IPS-15b (cell line): ENCODE measurements at regions not wholly inside any gene's neighbourhood (a gene's known extent, or its start where the extent isn't known, plus 50 kb on each side); places are given as distances from the start of the nearest gene placed in this dataset.
"Not testable (repeated sequence)": the region's sequence is repeated elsewhere in the genome, so short reads cannot be mapped to it uniquely, and the experiment has no call there.

Experiments used
- H3K27me3 ChIP-seq: one replicate; pipeline ENCODE4 v1.6.1; 2013; ENCODE audit warnings: low read length; ENCODE audit not compliant: control insufficient read depth, insufficient read depth
- H3K36me3 ChIP-seq: one replicate; pipeline ENCODE4 v1.6.1; 2013; ENCODE audit warnings: low read length; ENCODE audit not compliant: control insufficient read depth, insufficient read depth
- H3K4me1 ChIP-seq: one replicate; pipeline ENCODE4 v1.6.1; 2013; ENCODE audit warnings: mild to moderate bottlenecking, low read length; ENCODE audit not compliant: control insufficient read depth, insufficient read depth
- H3K4me3 ChIP-seq: one replicate; pipeline ENCODE4 v1.5.1; 2013; ENCODE audit warnings: low read depth, low read length
- H3K9ac ChIP-seq: one replicate; pipeline ENCODE4 v1.6.1; 2013; ENCODE audit warnings: low read depth, mild to moderate bottlenecking, low read length
- H3K9me3 ChIP-seq: one replicate; pipeline ENCODE4 v1.6.1; 2013; ENCODE audit warnings: mild to moderate bottlenecking, low read length; ENCODE audit not compliant: control insufficient read depth, insufficient read depth

DNA sequence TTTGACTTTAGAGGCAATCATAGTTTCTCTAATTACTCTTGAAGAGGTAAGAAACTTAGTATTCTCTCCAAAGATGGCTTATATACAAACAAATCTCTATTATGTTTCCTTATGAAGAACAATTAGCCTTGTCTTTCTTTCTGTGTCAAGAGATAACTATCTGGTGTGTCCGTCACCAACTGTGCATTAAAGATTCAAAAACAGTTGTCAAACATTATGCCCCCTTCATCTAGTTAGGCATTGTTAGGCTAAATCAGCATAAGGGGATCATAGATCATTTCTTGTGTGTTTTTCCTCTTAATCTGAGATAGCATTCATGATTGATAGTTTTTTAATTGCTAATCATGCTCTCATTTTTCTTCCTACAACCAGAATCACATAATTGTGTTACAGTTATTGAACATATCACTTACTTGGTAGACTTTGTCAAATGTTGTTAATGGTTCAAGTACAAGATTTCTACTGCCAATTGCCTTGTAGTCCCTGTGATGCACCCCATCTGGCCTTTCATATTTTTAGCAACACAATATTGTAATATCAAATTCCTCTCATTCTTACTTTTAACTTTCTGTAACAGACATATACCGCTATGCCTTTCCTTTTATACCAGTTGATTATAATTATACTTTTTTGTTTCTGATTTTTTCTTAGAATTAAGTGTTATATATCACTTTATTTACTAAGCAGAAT lies 612.7 kb downstream of the SLITRK6 start:
- Histone ChIP-seq H3K36me3 (no peaks in the 10 kb centered on the region), H3K9me3 (no peaks in the 10 kb centered on the region), H3K9ac (no peak overlapping the region)

DNA sequence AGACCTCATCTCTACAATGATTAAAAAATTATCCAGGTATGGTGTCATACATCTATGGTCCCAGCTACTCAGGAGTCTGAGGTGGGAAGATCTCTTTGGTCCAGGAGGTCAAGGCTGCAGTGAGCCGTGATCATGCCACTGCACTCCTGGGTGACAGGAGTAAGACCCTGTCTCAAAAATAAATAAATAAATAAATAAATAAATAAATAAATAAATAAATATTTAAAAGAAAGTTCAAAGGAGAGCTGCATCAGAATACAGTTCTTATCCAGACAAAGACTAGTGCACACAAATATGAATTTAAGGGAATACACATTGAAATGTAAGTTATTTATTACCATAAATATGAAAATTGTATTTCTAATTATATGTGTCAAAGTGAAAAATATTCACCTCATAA lies 624.9 kb downstream of the SLITRK6 start:
- Histone ChIP-seq H3K9ac (no peak overlapping the region), H3K36me3 (no peaks in the 10 kb centered on the region), H3K27me3 (no peaks in the 10 kb centered on the region), H3K4me1 (no peaks in the 10 kb centered on the region), H3K4me3 (no peak overlapping the region), H3K9me3 (no peaks in the 10 kb centered on the region)

More for the DNA sequence above, 612.7 kb downstream of the SLITRK6 start:
- Histone ChIP-seq H3K4me1 (no peaks in the 10 kb centered on the region), H3K27me3 (no peaks in the 10 kb centered on the region), H3K4me3 (no peak overlapping the region)

DNA sequence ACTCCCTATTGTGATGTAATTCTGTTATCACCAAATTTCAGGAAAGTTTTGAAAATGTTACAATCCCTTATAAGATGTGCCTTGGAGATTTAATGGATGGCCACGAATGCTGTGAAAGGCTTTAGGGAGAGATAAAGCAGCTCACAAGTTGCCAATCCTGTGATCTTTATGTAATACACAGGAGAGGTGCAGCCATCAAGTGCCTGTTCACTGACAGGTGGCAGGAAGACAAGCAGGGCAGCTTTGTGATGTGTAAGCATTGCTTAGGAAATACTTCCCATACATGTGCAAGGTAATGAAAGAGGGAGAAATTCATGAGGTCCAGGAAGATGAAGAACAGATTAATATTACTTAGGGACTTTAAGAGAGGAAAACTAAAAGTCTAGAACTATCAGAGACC lies 628.8 kb downstream of the SLITRK6 start:
- Histone ChIP-seq H3K36me3 (no peaks in the 10 kb centered on the region), H3K9ac (no peak overlapping the region), H3K4me3 (no peak overlapping the region), H3K4me1 (no peaks in the 10 kb centered on the region), H3K9me3 (no peaks in the 10 kb centered on the region), H3K27me3 (no peaks in the 10 kb centered on the region)

DNA sequence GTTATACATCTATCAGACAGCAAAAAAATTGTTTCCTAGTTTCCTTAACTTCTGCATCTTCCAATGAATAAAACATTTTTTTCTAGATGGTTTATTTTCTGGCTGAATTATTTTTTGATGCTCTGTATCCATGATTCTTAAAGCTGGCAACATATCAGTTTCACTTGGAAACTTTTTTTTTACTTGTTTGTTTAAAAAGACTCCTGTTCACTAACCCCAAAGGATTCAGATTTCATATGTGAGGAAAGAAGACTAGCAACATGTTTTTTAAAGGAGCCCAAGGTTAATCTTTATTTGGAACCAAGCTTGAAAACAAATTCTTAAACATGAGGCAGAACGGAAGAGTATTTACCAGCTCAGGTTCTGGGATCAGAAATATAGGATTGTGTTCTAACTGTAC lies 632.3 kb downstream of the SLITRK6 start:
- Histone ChIP-seq H3K9ac (no peak overlapping the region), H3K9me3 (peaks cover 3% of the 10 kb centered on the region), H3K4me3 (no peak overlapping the region), H3K4me1 (no peaks in the 10 kb centered on the region), H3K27me3 (no peaks in the 10 kb centered on the region), H3K36me3 (no peaks in the 10 kb centered on the region)

DNA sequence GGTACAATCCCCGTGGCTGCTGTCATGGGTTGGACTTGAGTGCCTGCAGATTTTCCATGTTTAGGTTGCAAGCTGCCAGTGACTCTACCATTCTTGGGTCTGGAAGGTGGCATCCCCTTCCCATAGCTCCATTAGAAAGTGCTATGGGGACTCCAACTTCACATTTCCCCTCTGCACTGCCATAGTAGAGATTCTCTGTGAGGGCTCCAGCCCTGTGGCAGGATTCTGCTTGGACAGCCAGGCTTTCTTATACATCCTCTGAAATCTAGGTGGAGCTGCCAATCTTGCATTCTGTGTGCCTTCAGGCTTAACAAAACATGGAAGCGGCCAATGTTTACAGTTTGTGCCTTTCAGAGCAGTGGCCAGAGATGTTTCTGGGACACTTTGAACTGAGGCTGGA lies 636.2 kb downstream of the SLITRK6 start:
- Histone ChIP-seq H3K4me3 (no peak overlapping the region), H3K36me3 (no peaks in the 10 kb centered on the region), H3K9me3 (peaks cover 3% of the 10 kb centered on the region), H3K9ac (no peak overlapping the region), H3K27me3 (no peaks in the 10 kb centered on the region), H3K4me1 (no peaks in the 10 kb centered on the region)

DNA sequence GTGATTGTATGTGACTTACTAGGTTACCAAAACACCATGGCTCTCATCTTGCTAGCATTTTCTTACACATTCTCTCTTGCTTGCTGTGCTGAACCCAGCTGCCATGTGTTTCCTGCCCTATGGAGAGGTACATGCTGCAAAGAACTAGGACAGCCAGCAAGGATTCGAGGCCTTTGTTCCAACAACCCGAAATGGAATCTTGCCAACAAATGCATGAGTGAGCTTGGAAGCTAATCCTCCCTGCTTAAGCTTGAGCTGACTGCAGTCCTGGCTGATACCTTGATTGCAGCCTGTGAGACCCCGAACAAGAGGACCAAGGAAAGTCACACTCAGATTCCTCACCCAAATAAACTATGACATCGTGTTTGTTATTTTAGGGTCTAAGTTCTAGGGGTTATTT lies 651.2 kb downstream of the SLITRK6 start:
- no peaks in the 10 kb centered on the region for H3K4me1 ChIP-seq
- no peak overlapping the region for H3K9ac ChIP-seq
- H3K36me3 ChIP-seq = no peaks in the 10 kb centered on the region
- no peaks in the 10 kb centered on the region for H3K9me3 ChIP-seq
- no peak overlapping the region for H3K4me3 ChIP-seq
- no peaks in the 10 kb centered on the region for H3K27me3 ChIP-seq

DNA sequence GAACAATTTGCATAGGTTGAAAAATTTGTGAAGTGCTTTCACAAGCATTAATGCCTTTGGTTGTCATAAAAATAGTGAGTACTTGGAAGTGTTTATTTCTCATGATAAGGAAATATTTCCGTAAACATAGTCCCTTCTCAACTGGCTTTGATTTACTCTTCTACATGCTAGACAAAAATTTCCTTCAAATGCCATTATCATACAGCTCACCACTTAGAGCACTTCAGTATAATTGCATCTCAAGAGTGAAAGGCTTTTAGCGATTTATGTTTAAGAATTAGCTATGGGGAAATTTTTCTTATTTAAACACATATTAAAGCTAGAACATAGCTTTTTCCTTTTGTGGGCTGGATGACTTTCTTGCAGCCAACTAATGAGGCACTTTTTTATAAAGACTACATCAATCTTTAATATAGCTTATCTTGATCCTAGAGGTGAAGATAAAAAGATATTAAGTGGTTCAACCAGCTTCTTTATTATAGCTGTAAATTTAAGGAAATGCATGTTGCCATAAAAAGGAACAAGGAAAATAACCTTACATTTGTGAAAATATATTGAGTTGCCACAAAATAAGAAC lies 656.8 kb downstream of the SLITRK6 start:
- Histone ChIP-seq H3K9me3 (no peaks in the 10 kb centered on the region), H3K27me3 (no peaks in the 10 kb centered on the region), H3K4me3 (no peak overlapping the region), H3K4me1 (peaks cover 7% of the 10 kb centered on the region), H3K9ac (no peak overlapping the region), H3K36me3 (no peaks in the 10 kb centered on the region)

DNA sequence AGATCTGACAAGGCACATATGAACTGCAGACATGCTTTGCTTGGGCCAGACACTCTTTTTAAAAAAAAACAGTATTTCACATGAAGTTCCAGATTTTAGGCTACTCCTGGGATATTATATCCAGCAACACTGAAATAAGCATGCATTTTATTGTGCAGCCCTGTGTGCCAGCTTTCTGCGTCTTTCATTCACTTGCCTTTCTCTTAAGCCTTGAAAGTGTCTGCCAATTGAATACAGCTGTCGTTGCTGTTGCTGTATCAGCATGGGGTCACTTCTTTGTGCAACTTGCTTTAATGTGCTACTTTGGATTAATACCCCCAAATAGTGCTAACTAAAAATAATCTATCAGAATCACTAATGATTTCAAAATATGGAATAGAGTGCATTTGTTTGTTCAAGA lies 657.8 kb downstream of the SLITRK6 start:
- Histone ChIP-seq H3K27me3 (no peaks in the 10 kb centered on the region), H3K4me1 (peaks cover 7% of the 10 kb centered on the region), H3K9ac (no peak overlapping the region), H3K4me3 (no peak overlapping the region), H3K9me3 (no peaks in the 10 kb centered on the region), H3K36me3 (no peaks in the 10 kb centered on the region)

DNA sequence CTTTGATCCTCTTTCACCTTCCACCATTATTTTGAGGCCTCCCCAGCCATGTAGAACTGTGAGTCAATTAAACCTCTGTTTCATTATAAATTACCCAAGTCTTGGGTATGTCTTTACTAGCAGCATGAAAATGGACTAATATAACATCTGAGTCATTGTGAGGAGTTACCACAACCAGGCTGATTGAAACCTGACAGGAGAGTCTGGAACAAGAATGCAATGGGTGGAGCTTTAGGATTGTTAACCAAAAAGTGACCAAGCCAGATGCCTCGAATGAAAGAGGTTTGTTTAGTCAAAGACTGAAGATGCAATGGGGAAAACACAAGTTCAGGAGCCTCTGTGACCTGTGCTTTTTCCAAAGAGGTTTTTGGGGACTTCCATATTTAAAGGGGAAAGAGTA lies 659.0 kb downstream of the SLITRK6 start:
- Histone ChIP-seq H3K9ac (no peak overlapping the region), H3K36me3 (no peaks in the 10 kb centered on the region), H3K4me1 (peaks cover 7% of the 10 kb centered on the region), H3K4me3 (no peak overlapping the region), H3K9me3 (no peaks in the 10 kb centered on the region), H3K27me3 (no peaks in the 10 kb centered on the region)

DNA sequence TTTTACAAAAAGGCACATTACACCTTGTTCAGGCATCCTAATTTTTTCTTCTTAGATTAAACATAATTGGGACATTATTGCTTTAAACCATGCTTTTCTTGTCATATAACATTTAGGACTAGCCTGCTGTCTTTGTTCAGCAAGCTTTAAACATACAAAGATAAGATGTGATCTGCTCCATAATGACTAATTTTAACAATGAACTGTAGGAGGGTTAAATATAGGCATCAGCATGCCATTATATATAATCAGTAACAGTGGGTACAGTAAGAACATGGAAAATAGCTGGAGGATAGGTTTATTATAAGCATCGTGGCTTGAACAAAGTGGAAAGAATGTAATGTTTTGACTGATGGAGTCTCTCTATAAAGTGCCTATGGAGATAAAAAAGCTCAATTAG lies 661.7 kb downstream of the SLITRK6 start:
- H3K27me3 ChIP-seq = no peaks in the 10 kb centered on the region
- no peaks in the 10 kb centered on the region for H3K9me3 ChIP-seq
- no peak overlapping the region for H3K9ac ChIP-seq
- no peak overlapping the region for H3K4me3 ChIP-seq
- H3K36me3 ChIP-seq = no peaks in the 10 kb centered on the region
- H3K4me1 ChIP-seq = peaks cover 7% of the 10 kb centered on the region

DNA sequence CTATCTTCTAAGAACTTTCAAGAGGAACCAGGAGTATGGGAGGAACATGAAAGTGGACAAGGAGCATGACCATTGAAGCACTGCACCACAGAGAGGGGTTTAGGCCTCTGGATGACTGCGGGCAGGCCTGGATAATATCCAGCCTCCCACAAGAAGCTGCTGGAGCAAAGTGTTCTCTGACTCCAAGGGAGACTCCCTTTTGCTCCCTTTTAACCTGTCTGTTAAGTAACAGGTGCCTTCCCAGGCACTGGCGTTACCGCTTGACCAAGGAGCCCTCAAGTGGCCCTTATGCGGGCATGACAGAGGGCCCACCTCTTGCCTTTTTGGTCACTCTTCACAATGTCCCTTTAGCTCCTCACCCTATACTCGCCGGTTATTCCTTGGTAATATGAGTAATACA lies 666.2 kb downstream of the SLITRK6 start:
- H3K4me1 ChIP-seq = no peaks in the 10 kb centered on the region

DNA sequence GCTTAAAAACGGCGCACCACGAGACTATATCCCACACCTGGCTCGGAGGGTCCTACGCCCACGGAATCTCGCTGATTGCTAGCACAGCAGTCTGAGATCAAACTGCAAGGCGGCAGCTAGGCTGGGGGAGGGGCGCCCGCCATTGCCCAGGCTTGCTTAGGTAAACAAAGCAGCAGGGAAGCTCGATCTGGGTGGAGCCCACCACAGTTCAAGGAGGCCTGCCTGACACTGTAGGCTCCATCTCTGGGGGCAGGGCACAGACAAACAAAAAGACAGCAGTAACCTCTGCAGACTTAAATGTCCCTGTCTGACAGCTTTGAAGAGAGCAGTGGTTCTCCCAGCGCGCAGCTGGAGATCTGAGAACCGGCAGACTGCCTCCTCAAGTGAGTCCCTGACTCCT lies 675.7 kb downstream of the SLITRK6 start:
- not testable (repeated sequence) for H3K9ac ChIP-seq, H3K27me3 ChIP-seq, H3K9me3 ChIP-seq, H3K36me3 ChIP-seq, H3K4me3 ChIP-seq, H3K4me1 ChIP-seq

More for the DNA sequence above, 666.2 kb downstream of the SLITRK6 start:
- Histone ChIP-seq H3K9ac (no peak overlapping the region), H3K9me3 (no peaks in the 10 kb centered on the region), H3K36me3 (no peaks in the 10 kb centered on the region), H3K4me3 (no peak overlapping the region), H3K27me3 (no peaks in the 10 kb centered on the region)
